Activated CD8-positive, alpha-beta T cell treated with anti-CD3 and anti-CD28 coated beads for 36 hours (primary cell): ENCODE measurements at regions not wholly inside any gene's neighbourhood (a gene's known extent, or its start where the extent isn't known, plus 50 kb on each side); places are given as distances from the start of the nearest gene placed in this dataset.

ENCODE experiments used
- ATAC-seq: fragments of 200-7000 bp; cut with Tn5 transposase; one replicate; pipeline ENCODE4 v1.10.0; 2021; ENCODE audit warnings: mild to moderate bottlenecking, moderate library complexity
- CTCF ChIA-PET: fragments of 350-600 bp; sonication (Branson Sonifier 250); formaldehyde crosslinking; loops from one replicate; lab custom pipeline; 2021; ENCODE audit warnings: antibody characterized with exemption; lab: Charles Lee
- POLR2A ChIA-PET: fragments of 350-600 bp; sonication (Branson Sonifier 250); formaldehyde crosslinking; loops from one replicate; lab custom pipeline; 2021; ENCODE audit warnings: antibody characterized with exemption; lab: Charles Lee
- DNase-seq: peaks from one replicate; pipeline ENCODE4 v3.0.0-alpha.2; 2020
- H3K27ac Mint-ChIP-seq: one replicate; pipeline ENCODE4 v1.8.0; 2021; ENCODE audit warnings: mild to moderate bottlenecking, mixed read lengths
- H3K27me3 Mint-ChIP-seq: one replicate; pipeline ENCODE4 v1.8.0; 2021; ENCODE audit warnings: mixed read lengths
- H3K36me3 Mint-ChIP-seq: one replicate; pipeline ENCODE4 v1.8.0; 2021; ENCODE audit warnings: low read depth, mixed read lengths
- H3K4me1 Mint-ChIP-seq: one replicate; pipeline ENCODE4 v1.8.0; 2021; ENCODE audit warnings: low read depth, mixed read lengths
- H3K4me3 Mint-ChIP-seq: one replicate; pipeline ENCODE4 v1.8.0; 2021; ENCODE audit warnings: mild to moderate bottlenecking, moderate library complexity, mixed read lengths
- H3K9me3 Mint-ChIP-seq: one replicate; pipeline ENCODE4 v1.8.0; 2021; ENCODE audit warnings: mixed read lengths
- intact Hi-C: fragments of 100-400 bp; cut with micrococcal nuclease; formaldehyde crosslinking; loops from one replicate; pipeline ENCODE4 v1.10.0; 2022
- TF ChIP-seq, protein P1 (sequence below): fragments of 200-600 bp; IDR thresholded peaks from one replicate; pipeline ENCODE4 v1.8.0; 2022; ENCODE audit warnings: antibody characterized with exemption, mild to moderate bottlenecking

DNA sequence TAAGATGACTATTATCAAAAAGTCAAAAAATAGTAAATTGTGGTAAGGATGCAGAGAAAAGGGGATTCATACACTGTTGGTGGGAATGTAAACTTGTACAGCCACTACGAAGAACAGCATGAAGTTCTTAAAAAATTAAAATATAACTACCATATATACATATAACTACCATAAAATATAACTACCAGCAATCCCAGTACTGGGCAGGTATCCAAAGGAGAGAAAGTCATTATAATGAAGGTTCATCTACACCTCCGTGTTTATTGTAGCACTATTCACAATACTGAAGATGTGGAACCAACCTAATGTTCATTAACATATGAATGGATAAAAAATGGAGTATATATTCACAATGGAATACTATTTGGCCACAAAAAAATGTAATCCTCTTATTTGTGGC lies 360.9 kb upstream of the CT83 start:
- DNase-seq (no peak), ATAC-seq (no peak)
- intact Hi-C loops: no loop called here
- no peaks in the 10 kb centered on the region for H3K36me3 Mint-ChIP-seq
- H3K9me3 Mint-ChIP-seq: no peaks in the 10 kb centered on the region
- no peak overlapping the region for H3K27ac Mint-ChIP-seq
- ChIA-PET CTCF (no interaction called here), POLR2A (no interaction called here)
- H3K4me1 Mint-ChIP-seq: no peaks in the 10 kb centered on the region
- no peaks in the 10 kb centered on the region for H3K27me3 Mint-ChIP-seq
- no peak overlapping the region for H3K4me3 Mint-ChIP-seq
- TF ChIP-seq, protein P1, sequence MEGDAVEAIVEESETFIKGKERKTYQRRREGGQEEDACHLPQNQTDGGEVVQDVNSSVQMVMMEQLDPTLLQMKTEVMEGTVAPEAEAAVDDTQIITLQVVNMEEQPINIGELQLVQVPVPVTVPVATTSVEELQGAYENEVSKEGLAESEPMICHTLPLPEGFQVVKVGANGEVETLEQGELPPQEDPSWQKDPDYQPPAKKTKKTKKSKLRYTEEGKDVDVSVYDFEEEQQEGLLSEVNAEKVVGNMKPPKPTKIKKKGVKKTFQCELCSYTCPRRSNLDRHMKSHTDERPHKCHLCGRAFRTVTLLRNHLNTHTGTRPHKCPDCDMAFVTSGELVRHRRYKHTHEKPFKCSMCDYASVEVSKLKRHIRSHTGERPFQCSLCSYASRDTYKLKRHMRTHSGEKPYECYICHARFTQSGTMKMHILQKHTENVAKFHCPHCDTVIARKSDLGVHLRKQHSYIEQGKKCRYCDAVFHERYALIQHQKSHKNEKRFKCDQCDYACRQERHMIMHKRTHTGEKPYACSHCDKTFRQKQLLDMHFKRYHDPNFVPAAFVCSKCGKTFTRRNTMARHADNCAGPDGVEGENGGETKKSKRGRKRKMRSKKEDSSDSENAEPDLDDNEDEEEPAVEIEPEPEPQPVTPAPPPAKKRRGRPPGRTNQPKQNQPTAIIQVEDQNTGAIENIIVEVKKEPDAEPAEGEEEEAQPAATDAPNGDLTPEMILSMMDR: no peak

DNA sequence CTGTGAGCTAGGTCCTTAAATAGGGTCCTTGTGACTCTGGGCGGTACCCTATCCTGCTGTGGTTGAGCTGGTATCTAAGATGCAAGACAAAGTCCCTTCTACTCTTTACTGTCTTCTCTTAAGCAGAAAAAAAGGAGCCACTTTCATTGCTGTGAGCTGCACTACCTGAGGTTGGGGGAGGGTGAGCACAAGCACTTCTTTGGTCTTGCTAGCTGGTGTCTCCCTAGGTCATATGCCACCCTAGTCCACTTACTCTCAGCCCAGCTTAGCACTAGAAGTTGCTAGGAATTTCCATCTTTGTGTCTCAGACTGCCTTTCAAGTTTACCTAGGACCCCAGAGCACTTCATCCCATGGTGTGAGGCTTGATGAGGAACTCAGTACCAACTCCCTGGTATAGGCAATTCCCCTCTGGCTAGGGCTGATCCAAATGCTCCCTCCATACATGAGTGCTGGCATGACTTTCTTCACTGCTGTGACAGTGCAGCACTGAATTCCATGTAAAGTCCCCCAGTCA lies 343.6 kb upstream of the CT83 start:
- H3K27ac Mint-ChIP-seq: no peak overlapping the region
- H3K9me3 Mint-ChIP-seq: no peaks in the 10 kb centered on the region
- H3K4me1 Mint-ChIP-seq: no peaks in the 10 kb centered on the region
- no peaks in the 10 kb centered on the region for H3K27me3 Mint-ChIP-seq
- CTCF ChIA-PET: no interaction called here
- TF ChIP-seq, protein P1: no peak
- POLR2A ChIA-PET: no interaction called here
- no peak for DNase-seq
- no peak for ATAC-seq
- no peaks in the 10 kb centered on the region for H3K36me3 Mint-ChIP-seq
- intact Hi-C loops: no loop called here
- no peak overlapping the region for H3K4me3 Mint-ChIP-seq

DNA sequence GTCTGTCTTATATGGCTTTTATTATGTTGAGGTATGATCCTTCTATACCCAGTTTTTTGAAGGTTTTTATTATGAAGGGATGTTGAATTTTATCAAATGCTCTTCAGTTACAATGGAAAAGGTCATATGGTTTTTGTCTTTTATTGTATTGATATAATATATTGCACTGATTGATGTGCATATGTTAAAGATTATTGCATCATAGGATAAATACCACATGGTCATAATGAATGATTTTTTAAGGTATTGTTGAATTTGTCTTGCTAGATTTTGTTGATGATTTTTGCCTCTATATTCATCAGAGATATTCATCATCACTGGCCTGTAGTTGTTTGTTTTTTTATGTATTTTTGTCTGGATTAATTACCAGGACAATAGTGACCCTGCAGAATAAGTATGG lies 339.2 kb upstream of the CT83 start:
- TF ChIP-seq, protein P1: no peak
- intact Hi-C loops: no loop called here
- no peaks in the 10 kb centered on the region for H3K36me3 Mint-ChIP-seq
- POLR2A ChIA-PET: no interaction called here
- H3K27me3 Mint-ChIP-seq: no peaks in the 10 kb centered on the region
- no peaks in the 10 kb centered on the region for H3K4me1 Mint-ChIP-seq
- no peak overlapping the region for H3K4me3 Mint-ChIP-seq
- H3K9me3 Mint-ChIP-seq: no peaks in the 10 kb centered on the region
- CTCF ChIA-PET: no interaction called here
- ATAC-seq: no peak
- no peak for DNase-seq
- H3K27ac Mint-ChIP-seq: no peak overlapping the region

DNA sequence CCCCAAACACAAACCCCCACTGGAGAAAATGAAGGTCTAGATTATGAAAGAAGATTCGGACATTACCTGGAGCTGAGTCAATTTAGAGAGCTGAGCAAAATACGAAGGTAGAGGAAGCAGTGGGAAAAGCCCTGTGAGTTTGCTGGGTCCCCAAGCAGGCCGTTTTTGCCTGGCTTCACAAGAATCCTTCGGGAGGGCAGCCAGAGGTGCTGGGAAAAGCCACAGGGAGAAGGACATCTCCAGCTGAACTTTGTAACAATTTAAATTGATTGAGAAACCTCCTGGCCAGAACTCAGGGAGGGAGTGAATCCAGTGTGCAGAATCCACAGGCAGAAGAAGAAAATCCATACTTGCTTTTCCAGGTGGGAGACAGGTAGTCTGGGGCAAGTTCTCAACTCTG lies 319.1 kb upstream of the CT83 start:
- Mint-ChIP-seq H3K9me3 (peaks cover 1% of the 10 kb centered on the region), H3K27me3 (no peaks in the 10 kb centered on the region), H3K27ac (no peak overlapping the region), H3K4me3 (no peak overlapping the region), H3K4me1 (no peaks in the 10 kb centered on the region), H3K36me3 (no peaks in the 10 kb centered on the region)
- TF ChIP-seq, protein P1: no peak
- ATAC-seq (no peak), DNase-seq (no peak)
- POLR2A ChIA-PET: no interaction called here
- intact Hi-C loops: no loop called here
- CTCF ChIA-PET: no interaction called here

DNA sequence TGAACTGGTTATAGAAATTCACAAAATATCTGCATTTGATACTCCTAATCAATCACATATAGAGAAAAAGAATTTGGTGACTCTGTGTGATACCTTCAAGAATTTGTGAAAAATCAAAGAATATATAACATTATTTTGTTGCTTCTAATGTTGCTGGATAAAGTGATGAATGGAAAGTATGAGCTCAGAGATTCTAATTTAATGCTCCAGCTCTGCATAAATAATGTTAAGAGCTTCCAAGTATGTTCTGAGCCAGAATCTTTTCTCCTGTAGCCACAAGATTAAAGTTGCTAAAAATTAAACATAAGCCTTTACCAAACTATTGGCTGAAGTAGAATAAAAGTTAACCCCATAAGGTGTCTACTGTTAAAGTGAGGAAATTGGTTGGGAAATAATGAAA lies 294.7 kb upstream of the CT83 start:
- no peaks in the 10 kb centered on the region for H3K9me3 Mint-ChIP-seq
- CTCF ChIA-PET: no interaction called here

More for the DNA sequence above, 294.7 kb upstream of the CT83 start:
- H3K27ac Mint-ChIP-seq: no peak overlapping the region
- DNase-seq (no peak), ATAC-seq (no peak)
- no peaks in the 10 kb centered on the region for H3K36me3 Mint-ChIP-seq
- TF ChIP-seq, protein P1: no peak
- intact Hi-C loops: no loop called here
- no peak overlapping the region for H3K4me3 Mint-ChIP-seq
- POLR2A ChIA-PET: no interaction called here
- H3K4me1 Mint-ChIP-seq: no peaks in the 10 kb centered on the region
- H3K27me3 Mint-ChIP-seq: no peaks in the 10 kb centered on the region
